H1 (cell line): ENCODE measurements at regions not wholly inside any gene's neighbourhood (a gene's known extent, or its start where the extent isn't known, plus 50 kb on each side); places are given as distances from the start of the nearest gene placed in this dataset.

Experiments
- BCL11A ChIP-seq, 2 experiments: IDR thresholded peaks; one replicate each; pipeline ENCODE4 v1.6.1; 2011; ENCODE audit warnings: low read depth in 2 of 2, low read length in 2 of 2, mild to moderate bottlenecking in 2 of 2
- CBX5 ChIP-seq: fragments of 300-800, 300-1000 bp; sonication (generic); IDR thresholded peaks from 2 replicates; pipeline ENCODE4 v1.7.1; 2016; ENCODE audit warnings: antibody characterized with exemption, low read length, low read depth
- POLR2AphosphoS5 ChIP-seq: IDR thresholded peaks from 2 replicates; pipeline ENCODE4 v1.6.1; 2011; ENCODE audit warnings: low read depth, low read length
- SP1 ChIP-seq: IDR thresholded peaks from 2 replicates; pipeline ENCODE4 v1.6.1; 2011; ENCODE audit warnings: low read depth, low read length
- SRF ChIP-seq: IDR thresholded peaks from 2 replicates; pipeline ENCODE4 v1.6.1; 2011; ENCODE audit warnings: mild to moderate bottlenecking, low read depth, low read length, moderate library complexity
- TEAD4 ChIP-seq: IDR thresholded peaks from 2 replicates; pipeline ENCODE4 v1.6.1; 2012; ENCODE audit warnings: low read depth, low read length, inconsistent platforms, mixed read lengths
- TF ChIP-seq, protein P1 (sequence below): fragments of 300-600 bp; sonication (generic); IDR thresholded peaks from 2 replicates; pipeline ENCODE4 v1.7.1; 2012; ENCODE audit warnings: low read length, moderate library complexity, mild to moderate bottlenecking, inconsistent platforms; ENCODE audit not compliant: insufficient replicate concordance

DNA sequence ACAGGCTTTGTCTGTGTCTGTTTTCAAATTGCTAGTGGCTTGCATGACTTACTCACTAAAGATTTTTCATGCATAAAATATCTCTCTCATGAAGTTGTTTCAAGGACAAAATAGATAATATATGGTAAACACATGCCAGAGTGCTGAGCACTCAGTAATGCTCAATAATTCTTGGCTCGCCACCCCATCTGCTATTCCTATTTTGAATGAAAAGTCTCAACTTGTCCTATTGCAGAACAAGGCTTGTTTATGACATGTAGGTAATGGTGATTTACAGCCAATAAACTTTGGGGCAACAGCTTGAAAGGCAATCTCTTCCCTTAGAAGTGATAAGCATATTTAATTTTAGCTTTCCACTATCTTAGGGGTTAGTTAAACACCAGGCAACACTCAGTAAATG, 789.0 kb upstream of the ROBO1 start (continued):
- TF ChIP-seq, protein P1, sequence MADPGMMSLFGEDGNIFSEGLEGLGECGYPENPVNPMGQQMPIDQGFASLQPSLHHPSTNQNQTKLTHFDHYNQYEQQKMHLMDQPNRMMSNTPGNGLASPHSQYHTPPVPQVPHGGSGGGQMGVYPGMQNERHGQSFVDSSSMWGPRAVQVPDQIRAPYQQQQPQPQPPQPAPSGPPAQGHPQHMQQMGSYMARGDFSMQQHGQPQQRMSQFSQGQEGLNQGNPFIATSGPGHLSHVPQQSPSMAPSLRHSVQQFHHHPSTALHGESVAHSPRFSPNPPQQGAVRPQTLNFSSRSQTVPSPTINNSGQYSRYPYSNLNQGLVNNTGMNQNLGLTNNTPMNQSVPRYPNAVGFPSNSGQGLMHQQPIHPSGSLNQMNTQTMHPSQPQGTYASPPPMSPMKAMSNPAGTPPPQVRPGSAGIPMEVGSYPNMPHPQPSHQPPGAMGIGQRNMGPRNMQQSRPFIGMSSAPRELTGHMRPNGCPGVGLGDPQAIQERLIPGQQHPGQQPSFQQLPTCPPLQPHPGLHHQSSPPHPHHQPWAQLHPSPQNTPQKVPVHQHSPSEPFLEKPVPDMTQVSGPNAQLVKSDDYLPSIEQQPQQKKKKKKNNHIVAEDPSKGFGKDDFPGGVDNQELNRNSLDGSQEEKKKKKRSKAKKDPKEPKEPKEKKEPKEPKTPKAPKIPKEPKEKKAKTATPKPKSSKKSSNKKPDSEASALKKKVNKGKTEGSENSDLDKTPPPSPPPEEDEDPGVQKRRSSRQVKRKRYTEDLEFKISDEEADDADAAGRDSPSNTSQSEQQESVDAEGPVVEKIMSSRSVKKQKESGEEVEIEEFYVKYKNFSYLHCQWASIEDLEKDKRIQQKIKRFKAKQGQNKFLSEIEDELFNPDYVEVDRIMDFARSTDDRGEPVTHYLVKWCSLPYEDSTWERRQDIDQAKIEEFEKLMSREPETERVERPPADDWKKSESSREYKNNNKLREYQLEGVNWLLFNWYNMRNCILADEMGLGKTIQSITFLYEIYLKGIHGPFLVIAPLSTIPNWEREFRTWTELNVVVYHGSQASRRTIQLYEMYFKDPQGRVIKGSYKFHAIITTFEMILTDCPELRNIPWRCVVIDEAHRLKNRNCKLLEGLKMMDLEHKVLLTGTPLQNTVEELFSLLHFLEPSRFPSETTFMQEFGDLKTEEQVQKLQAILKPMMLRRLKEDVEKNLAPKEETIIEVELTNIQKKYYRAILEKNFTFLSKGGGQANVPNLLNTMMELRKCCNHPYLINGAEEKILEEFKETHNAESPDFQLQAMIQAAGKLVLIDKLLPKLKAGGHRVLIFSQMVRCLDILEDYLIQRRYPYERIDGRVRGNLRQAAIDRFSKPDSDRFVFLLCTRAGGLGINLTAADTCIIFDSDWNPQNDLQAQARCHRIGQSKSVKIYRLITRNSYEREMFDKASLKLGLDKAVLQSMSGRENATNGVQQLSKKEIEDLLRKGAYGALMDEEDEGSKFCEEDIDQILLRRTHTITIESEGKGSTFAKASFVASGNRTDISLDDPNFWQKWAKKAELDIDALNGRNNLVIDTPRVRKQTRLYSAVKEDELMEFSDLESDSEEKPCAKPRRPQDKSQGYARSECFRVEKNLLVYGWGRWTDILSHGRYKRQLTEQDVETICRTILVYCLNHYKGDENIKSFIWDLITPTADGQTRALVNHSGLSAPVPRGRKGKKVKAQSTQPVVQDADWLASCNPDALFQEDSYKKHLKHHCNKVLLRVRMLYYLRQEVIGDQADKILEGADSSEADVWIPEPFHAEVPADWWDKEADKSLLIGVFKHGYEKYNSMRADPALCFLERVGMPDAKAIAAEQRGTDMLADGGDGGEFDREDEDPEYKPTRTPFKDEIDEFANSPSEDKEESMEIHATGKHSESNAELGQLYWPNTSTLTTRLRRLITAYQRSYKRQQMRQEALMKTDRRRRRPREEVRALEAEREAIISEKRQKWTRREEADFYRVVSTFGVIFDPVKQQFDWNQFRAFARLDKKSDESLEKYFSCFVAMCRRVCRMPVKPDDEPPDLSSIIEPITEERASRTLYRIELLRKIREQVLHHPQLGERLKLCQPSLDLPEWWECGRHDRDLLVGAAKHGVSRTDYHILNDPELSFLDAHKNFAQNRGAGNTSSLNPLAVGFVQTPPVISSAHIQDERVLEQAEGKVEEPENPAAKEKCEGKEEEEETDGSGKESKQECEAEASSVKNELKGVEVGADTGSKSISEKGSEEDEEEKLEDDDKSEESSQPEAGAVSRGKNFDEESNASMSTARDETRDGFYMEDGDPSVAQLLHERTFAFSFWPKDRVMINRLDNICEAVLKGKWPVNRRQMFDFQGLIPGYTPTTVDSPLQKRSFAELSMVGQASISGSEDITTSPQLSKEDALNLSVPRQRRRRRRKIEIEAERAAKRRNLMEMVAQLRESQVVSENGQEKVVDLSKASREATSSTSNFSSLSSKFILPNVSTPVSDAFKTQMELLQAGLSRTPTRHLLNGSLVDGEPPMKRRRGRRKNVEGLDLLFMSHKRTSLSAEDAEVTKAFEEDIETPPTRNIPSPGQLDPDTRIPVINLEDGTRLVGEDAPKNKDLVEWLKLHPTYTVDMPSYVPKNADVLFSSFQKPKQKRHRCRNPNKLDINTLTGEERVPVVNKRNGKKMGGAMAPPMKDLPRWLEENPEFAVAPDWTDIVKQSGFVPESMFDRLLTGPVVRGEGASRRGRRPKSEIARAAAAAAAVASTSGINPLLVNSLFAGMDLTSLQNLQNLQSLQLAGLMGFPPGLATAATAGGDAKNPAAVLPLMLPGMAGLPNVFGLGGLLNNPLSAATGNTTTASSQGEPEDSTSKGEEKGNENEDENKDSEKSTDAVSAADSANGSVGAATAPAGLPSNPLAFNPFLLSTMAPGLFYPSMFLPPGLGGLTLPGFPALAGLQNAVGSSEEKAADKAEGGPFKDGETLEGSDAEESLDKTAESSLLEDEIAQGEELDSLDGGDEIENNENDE, result no peak
- TF ChIP-seq CBX5 (no peak), SP1 (no peak), POLR2AphosphoS5 (no peak), SRF (no peak), BCL11A (IDR thresholded peaks at IDR 0.05; ENCODE audit: low read depth in 2 of 2, low read length in 2 of 2) (no peak), TEAD4 (no peak)
- TF ChIP-seq, all 59 proteins: peak for 0
